ENCODE measurements at regions not wholly inside any gene's neighbourhood (a gene's known extent, or its start where the extent isn't known, plus 50 kb on each side); places are given as distances from the start of the nearest gene placed in this dataset.

- H3K36me3 ChIP-seq (ENCODE audit: insufficient read depth, low read length) = no peaks in the 10 kb centered on the region
- H3K9ac ChIP-seq (ENCODE audit: low read length) = no peak overlapping the region
- no peak overlapping the region for H3K4me3 ChIP-seq (ENCODE audit: low read depth, low read length, poor library complexity, severe bottlenecking)
- no peaks in the 10 kb centered on the region for H3F3A ChIP-seq (ENCODE audit: insufficient read depth, low read length)
- no peaks in the 10 kb centered on the region for H4K20me1 ChIP-seq (ENCODE audit: insufficient read depth, low read length)
- H3K4me2 ChIP-seq (ENCODE audit: low read length) = no peak overlapping the region
- no peak for TF ChIP-seq CTCF (IDR thresholded peaks at IDR 0.05; ENCODE audit: low read length)
- no peak for TF ChIP-seq EZH2 (IDR thresholded peaks at IDR 0.05; ENCODE audit: borderline replicate concordance, low read length)
- no peaks in the 10 kb centered on the region for H3K9me3 ChIP-seq (ENCODE audit: low read length)
- H3K4me1 ChIP-seq (ENCODE audit: insufficient read depth, low read length, severe bottlenecking) = no peaks in the 10 kb centered on the region
- H3K27ac ChIP-seq (ENCODE audit: low read depth, low read length, poor library complexity, severe bottlenecking) = no peak overlapping the region
- no peaks in the 10 kb centered on the region for H3K79me2 ChIP-seq (ENCODE audit: insufficient read depth, low read length)
- no peaks in the 10 kb centered on the region for H3K9me2 ChIP-seq (ENCODE audit: low read depth, low read length)
- H2AFZ ChIP-seq (ENCODE audit: low read length) = no peak overlapping the region
- no peaks in the 10 kb centered on the region for H3K27me3 ChIP-seq (ENCODE audit: insufficient read depth, low read length)
These were observed 1189.7 kb downstream of the EFNB2 start for GRCh38 chr13:105345730-105346129.

GRCh38 chr13:105345131-105345530 lies 1190.3 kb downstream of the EFNB2 start:
- Histone ChIP-seq H3K27ac (ENCODE audit: low read depth, low read length, poor library complexity, severe bottlenecking) (no peak overlapping the region), H3K36me3 (ENCODE audit: insufficient read depth, low read length) (no peaks in the 10 kb centered on the region), H3K4me2 (ENCODE audit: low read length) (no peak overlapping the region), H2AFZ (ENCODE audit: low read length) (no peak overlapping the region), H3K9me3 (ENCODE audit: low read length) (no peaks in the 10 kb centered on the region), H3K4me1 (ENCODE audit: insufficient read depth, low read length, severe bottlenecking) (no peaks in the 10 kb centered on the region), H4K20me1 (ENCODE audit: insufficient read depth, low read length) (no peaks in the 10 kb centered on the region), H3K4me3 (ENCODE audit: low read depth, low read length, poor library complexity, severe bottlenecking) (no peak overlapping the region), H3K9ac (ENCODE audit: low read length) (no peak overlapping the region), H3F3A (ENCODE audit: insufficient read depth, low read length) (no peaks in the 10 kb centered on the region), H3K79me2 (ENCODE audit: insufficient read depth, low read length) (no peaks in the 10 kb centered on the region), H3K9me2 (ENCODE audit: low read depth, low read length) (no peaks in the 10 kb centered on the region), H3K27me3 (ENCODE audit: insufficient read depth, low read length) (no peaks in the 10 kb centered on the region)
- TF ChIP-seq EZH2 (IDR thresholded peaks at IDR 0.05; ENCODE audit: borderline replicate concordance, low read length) (no peak), CTCF (IDR thresholded peaks at IDR 0.05; ENCODE audit: low read length) (no peak)

GRCh38 chr13:105343134-105343806 lies 1192.2 kb downstream of the EFNB2 start:
- no peak overlapping the region for H3K4me3 ChIP-seq (ENCODE audit: low read depth, low read length, poor library complexity, severe bottlenecking)
- H3F3A ChIP-seq (ENCODE audit: insufficient read depth, low read length) = no peaks in the 10 kb centered on the region
- H3K9me3 ChIP-seq (ENCODE audit: low read length) = no peaks in the 10 kb centered on the region
- TF ChIP-seq CTCF (IDR thresholded peaks at IDR 0.05; ENCODE audit: low read length) (no peak), EZH2 (IDR thresholded peaks at IDR 0.05; ENCODE audit: borderline replicate concordance, low read length) (no peak)
- H2AFZ ChIP-seq (ENCODE audit: low read length) = no peak overlapping the region
- no peaks in the 10 kb centered on the region for H3K9me2 ChIP-seq (ENCODE audit: low read depth, low read length)
- no peaks in the 10 kb centered on the region for H3K79me2 ChIP-seq (ENCODE audit: insufficient read depth, low read length)
- no peaks in the 10 kb centered on the region for H3K36me3 ChIP-seq (ENCODE audit: insufficient read depth, low read length)
- H4K20me1 ChIP-seq (ENCODE audit: insufficient read depth, low read length) = no peaks in the 10 kb centered on the region
- H3K4me1 ChIP-seq (ENCODE audit: insufficient read depth, low read length, severe bottlenecking) = no peaks in the 10 kb centered on the region
- no peaks in the 10 kb centered on the region for H3K27me3 ChIP-seq (ENCODE audit: insufficient read depth, low read length)
- H3K27ac ChIP-seq (ENCODE audit: low read depth, low read length, poor library complexity, severe bottlenecking) = no peak overlapping the region
- no peak overlapping the region for H3K9ac ChIP-seq (ENCODE audit: low read length)
- no peak overlapping the region for H3K4me2 ChIP-seq (ENCODE audit: low read length)
